H1 (cell line): ENCODE measurements at regions not wholly inside any gene's neighbourhood (a gene's known extent, or its start where the extent isn't known, plus 50 kb on each side); places are given as distances from the start of the nearest gene placed in this dataset.
"Not testable (repeated sequence)": the region's sequence is repeated elsewhere in the genome, so short reads cannot be mapped to it uniquely, and the experiment has no call there.

Source experiments
- CTCF ChIA-PET: fragments of 300-600 bp; sonication (Branson Sonifier 250); formaldehyde crosslinking; loops from one replicate; lab custom pipeline; 2021; ENCODE audit not compliant: partially characterized antibody; lab: Charles Lee
- POLR2A ChIA-PET: fragments of 300-600 bp; sonication (Branson Sonifier 250); formaldehyde crosslinking; loops from one replicate; lab custom pipeline; 2021; ENCODE audit warnings: inconsistent platforms; ENCODE audit not compliant: partially characterized antibody; lab: Charles Lee
- DNase-seq, 2 experiments: peaks; one replicate each; pipeline versions ENCODE4 v3.0.0 to v3.0.0-alpha.2; 2010 to 2022; ENCODE audit warnings: low spot score in 2 of 2, low read depth in 1 of 2, mixed read lengths in 1 of 2
- FAIRE-seq: peaks from 2 replicates; lab custom pipeline; 2011; peaks lifted over from hg19 to GRCh38; lab: Jason Lieb, UNC
- H2AFZ ChIP-seq: 2 replicates; pipeline ENCODE4 v1.8.1; 2012; ENCODE audit warnings: low read length, inconsistent platforms
- H2AK5ac ChIP-seq: 2 replicates; pipeline ENCODE4 v1.6.1; 2013; ENCODE audit warnings: low read depth, low read length
- H2BK120ac ChIP-seq: replicated peaks from 2 replicates; pipeline ENCODE3; 2013; ENCODE audit warnings: low read depth, low read length, inconsistent platforms
- H2BK12ac ChIP-seq: 2 replicates; pipeline ENCODE4 v1.6.1; 2013; ENCODE audit warnings: low read depth, low read length
- H2BK15ac ChIP-seq: 2 replicates; pipeline ENCODE4 v1.6.1; 2013; ENCODE audit warnings: low read length
- H2BK20ac ChIP-seq: 2 replicates; pipeline ENCODE4 v1.6.1; 2013; ENCODE audit warnings: low read length
- H2BK5ac ChIP-seq: 2 replicates; pipeline ENCODE4 v1.6.1; 2013; ENCODE audit warnings: low read depth, low read length
- H3K14ac ChIP-seq: 2 replicates; pipeline ENCODE4 v1.6.1; 2013; ENCODE audit warnings: inconsistent platforms; ENCODE audit not compliant: insufficient read length
- H3K18ac ChIP-seq: 2 replicates; pipeline ENCODE4 v1.6.1; 2013; ENCODE audit warnings: low read length; ENCODE audit errors: extremely low read depth
- H3K23ac ChIP-seq: 2 replicates; pipeline ENCODE4 v1.6.1; 2013; ENCODE audit warnings: inconsistent platforms; ENCODE audit not compliant: insufficient read length
- H3K23me2 ChIP-seq: 2 replicates; pipeline ENCODE4 v1.6.1; 2013; ENCODE audit warnings: low read depth, low read length
- H3K27ac ChIP-seq: 2 replicates; pipeline ENCODE4 v1.6.1; 2011; ENCODE audit warnings: low read depth, low read length, inconsistent platforms
- H3K27me3 ChIP-seq, 4 experiments: replicated peaks in 1 of 4; 1 replicate in 1 of 4; 2 replicates in 3 of 4; pipeline versions ENCODE4 v1.6.1 to v1.8.1; 2011 to 2013; ENCODE audit warnings: low read length in 3 of 4, mild to moderate bottlenecking in 3 of 4, inconsistent platforms in 2 of 4, mixed read lengths in 2 of 4, moderate library complexity in 1 of 4; ENCODE audit not compliant: control insufficient read depth in 3 of 4, insufficient read depth in 3 of 4; ENCODE audit errors: extremely low read depth in 1 of 4
- H3K36me3 ChIP-seq, 4 experiments: 2 replicates each; pipeline versions ENCODE4 v1.6.1 to v1.8.1; 2011 to 2013; ENCODE audit warnings: mild to moderate bottlenecking in 4 of 4, low read length in 3 of 4, moderate library complexity in 2 of 4, control low read depth in 1 of 4, inconsistent platforms in 1 of 4; ENCODE audit not compliant: insufficient read depth in 4 of 4, control insufficient read depth in 2 of 4
- H3K4ac ChIP-seq: replicated peaks from 2 replicates; pipeline ENCODE3; 2013; ENCODE audit warnings: low read length, low read depth, mixed read lengths, inconsistent platforms; ENCODE audit not compliant: insufficient read length
- H3K4me1 ChIP-seq, 4 experiments: replicated peaks in 1 of 4; 1 replicate in 1 of 4; 2 replicates in 3 of 4; pipeline versions ENCODE4 v1.6.1 to v1.8.1; 2011 to 2013; ENCODE audit warnings: low read length in 3 of 4, inconsistent platforms in 2 of 4, mixed read lengths in 1 of 4; ENCODE audit not compliant: insufficient read depth in 4 of 4, control insufficient read depth in 3 of 4
- H3K4me2 ChIP-seq, 2 experiments: 2 replicates each; pipeline versions ENCODE4 v1.6.1 to v1.8.1; 2011 to 2013; ENCODE audit warnings: low read depth in 2 of 2, low read length in 2 of 2, control low read depth in 1 of 2, inconsistent platforms in 1 of 2, mild to moderate bottlenecking in 1 of 2; ENCODE audit not compliant: insufficient read depth in 1 of 2
- H3K4me3 ChIP-seq, 4 experiments: fragments of 200-600, 300-600 bp in 1 of 4; sonication (generic), shearing (Covaris generic), sonication (Bioruptor Twin) in 1 of 4; 2 replicates each; pipeline versions ENCODE4 v1.5.1 to v1.8.1; 2011 to 2016; ENCODE audit warnings: low read length in 4 of 4, low read depth in 3 of 4, control low read depth in 2 of 4, inconsistent platforms in 2 of 4, mild to moderate bottlenecking in 2 of 4, mixed read lengths in 1 of 4, moderate library complexity in 1 of 4; ENCODE audit not compliant: insufficient read depth in 2 of 4; ENCODE audit errors: extremely low read depth in 1 of 4
- H3K56ac ChIP-seq: replicated peaks from 2 replicates; pipeline ENCODE3; 2013; ENCODE audit warnings: low read depth, mild to moderate bottlenecking, mixed read lengths, low read length, inconsistent platforms; ENCODE audit not compliant: insufficient read length
- H3K79me1 ChIP-seq: 2 replicates; pipeline ENCODE4 v1.6.1; 2013; ENCODE audit warnings: low read depth, low read length, control low read depth
- H3K79me2 ChIP-seq, 2 experiments: 2 replicates each; pipeline versions ENCODE4 v1.6.1 to v1.8.1; 2012 to 2013; ENCODE audit warnings: low read length in 2 of 2, mild to moderate bottlenecking in 2 of 2, inconsistent platforms in 1 of 2; ENCODE audit not compliant: insufficient read depth in 2 of 2, control insufficient read depth in 1 of 2
- H3K9ac ChIP-seq, 4 experiments: replicated peaks in 1 of 4; 1 replicate in 1 of 4; 2 replicates in 3 of 4; pipeline versions ENCODE4 v1.6.1 to v1.8.1; 2011 to 2013; ENCODE audit warnings: low read depth in 3 of 4, low read length in 3 of 4, control low read depth in 2 of 4, mild to moderate bottlenecking in 2 of 4, moderate library complexity in 2 of 4, inconsistent platforms in 1 of 4; ENCODE audit errors: extremely low read depth in 1 of 4
- H3K9me3 ChIP-seq, 2 experiments: 2 replicates each; pipeline versions ENCODE4 v1.6.1 to v1.8.1; 2012 to 2013; ENCODE audit warnings: mild to moderate bottlenecking in 2 of 2, moderate library complexity in 2 of 2, control low read depth in 1 of 2, inconsistent platforms in 1 of 2, low read depth in 1 of 2, low read length in 1 of 2, mixed read lengths in 1 of 2; ENCODE audit not compliant: insufficient read depth in 2 of 2
- H4K20me1 ChIP-seq, 2 experiments: replicated peaks in 1 of 2; 2 replicates each; pipeline versions ENCODE3 to v1.8.1; 2011 to 2013; ENCODE audit warnings: inconsistent platforms in 2 of 2, low read length in 2 of 2, mild to moderate bottlenecking in 1 of 2; ENCODE audit not compliant: insufficient read depth in 2 of 2, control insufficient read depth in 1 of 2
- H4K5ac ChIP-seq: 2 replicates; pipeline ENCODE4 v1.6.1; 2013; ENCODE audit warnings: low read length, low read depth, mixed read lengths, inconsistent platforms; ENCODE audit not compliant: insufficient read length
- H4K8ac ChIP-seq: 2 replicates; pipeline ENCODE4 v1.8.0; 2013; ENCODE audit warnings: mild to moderate bottlenecking, moderate library complexity, low read length, inconsistent platforms; ENCODE audit not compliant: insufficient read depth; ENCODE audit errors: extremely low read depth
- H4K91ac ChIP-seq: replicated peaks from 2 replicates; pipeline ENCODE3; 2013; ENCODE audit warnings: low read length, mixed read lengths, inconsistent platforms; ENCODE audit not compliant: insufficient read length
- WGBS, 2 experiments: shearing (Covaris generic) in 1 of 2; methylation state at CpG; one replicate each; pipeline versions ENCODE4 v1.1.6 to v1.1.7; 2013 to 2015; ENCODE audit warnings: low lambda C conversion rate in 2 of 2, mixed read lengths in 2 of 2, inconsistent platforms in 1 of 2, low coverage in 1 of 2, missing lambda C conversion rate in 1 of 2; ENCODE audit not compliant: insufficient replicate concordance in 2 of 2, insufficient coverage in 1 of 2, insufficient read length in 1 of 2; ENCODE audit errors: extremely low coverage in 1 of 2, missing lambda C conversion rate in 1 of 2; 5-methylcytosine and 5-hydroxymethylcytosine counted together

- WGBS, 2 experiments = 91% methylated on average over 19 of the region's 30 CpGs; no CpG with 5 or more reads in 1 of the 2 experiments
Observed at GRCh38 chr1:82776730-82777129, 976.0 kb downstream of the ADGRL2 start.

More at GRCh38 chr1:82776730-82777129, 976.0 kb downstream of the ADGRL2 start:
- H3K56ac ChIP-seq, H3K4me3 ChIP-seq, H2BK12ac ChIP-seq, FAIRE-seq, H3K27ac ChIP-seq, H2BK5ac ChIP-seq, DNase-seq, H2BK20ac ChIP-seq, H2AFZ ChIP-seq, H3K23ac ChIP-seq, H2BK120ac ChIP-seq, H4K5ac ChIP-seq, H3K4me1 ChIP-seq, H2BK15ac ChIP-seq, H3K9me3 ChIP-seq, H3K36me3 ChIP-seq, H3K27me3 ChIP-seq, POLR2A ChIA-PET, H4K20me1 ChIP-seq, H3K79me1 ChIP-seq, H4K8ac ChIP-seq, H2AK5ac ChIP-seq, H3K4me2 ChIP-seq, H3K14ac ChIP-seq, H3K18ac ChIP-seq, H3K4ac ChIP-seq, H3K23me2 ChIP-seq, H3K79me2 ChIP-seq, H3K9ac ChIP-seq, H4K91ac ChIP-seq: not testable (repeated sequence)
- CTCF ChIA-PET = interaction anchor here (0.9 to 1.9 kb wide), 6 partner anchors 12 to 272 kb away, joined by 3 to 10 read pairs (median 4); no protein-coding TSS in a partner anchor
